Ishikawa (cell line): ENCODE measurements at regions not wholly inside any gene's neighbourhood (a gene's known extent, or its start where the extent isn't known, plus 50 kb on each side); places are given as distances from the start of the nearest gene placed in this dataset.

Experiments used
- EP300 ChIP-seq: IDR thresholded peaks from 2 replicates; pipeline ENCODE4 v1.6.1; 2012; ENCODE audit warnings: borderline replicate concordance
- MAX ChIP-seq: IDR thresholded peaks from 2 replicates; pipeline ENCODE4 v1.6.1; 2012
- RAD21 ChIP-seq: IDR thresholded peaks from 2 replicates; pipeline ENCODE4 v1.6.1; 2012; ENCODE audit warnings: low read depth
- REST ChIP-seq: IDR thresholded peaks from 2 replicates; pipeline ENCODE4 v1.6.1; 2012; ENCODE audit warnings: low read depth, mild to moderate bottlenecking

GRCh38 chr10:2828741-2829140, 238.6 kb upstream of the PFKP start:
- no peak for TF ChIP-seq REST
- no peak for TF ChIP-seq EP300
- TF ChIP-seq MAX: no peak
- no peak for TF ChIP-seq RAD21
